GM12878 (cell line): ENCODE measurements at regions not wholly inside any gene's neighbourhood (a gene's known extent, or its start where the extent isn't known, plus 50 kb on each side); places are given as distances from the start of the nearest gene placed in this dataset.

Source experiments
- ATAC-seq: fragments of 200-7000 bp; cut with Tn5 transposase; 3 replicates; pipeline ENCODE4 v1.9.1; 2020; ENCODE audit warnings: mild to moderate bottlenecking, moderate library complexity
- BruUV-seq: library from RNA; stranded (reverse); fragments of 400-500 nt; replicated peaks from 2 replicates; lab custom pipeline; 2021; lab: Mats Ljungman, UMichigan
- CTCF ChIA-PET: fragments of 300-600 bp; sonication (Branson Sonifier 250); formaldehyde crosslinking; extraction: SDS; loops from one replicate; lab custom pipeline; 2021; ENCODE audit warnings: inconsistent platforms; lab: Yijun Ruan, JAX
- POLR2A ChIA-PET: fragments of 350-600 bp; formaldehyde crosslinking; extraction: SDS; loops from one replicate; lab custom pipeline; 2021; ENCODE audit warnings: inconsistent platforms; lab: Charles Lee
- RAD21 ChIA-PET: fragments of 300-600 bp; sonication (Branson Sonifier 250); formaldehyde crosslinking; loops from one replicate; lab custom pipeline; 2023; ENCODE audit warnings: antibody characterized with exemption; ENCODE audit not compliant: unreplicated experiment; lab: Charles Lee
- SMC1A ChIA-PET: fragments of 300-600 bp; sonication (Branson Sonifier 250); formaldehyde crosslinking; loops from one replicate; lab custom pipeline; 2023; ENCODE audit not compliant: unreplicated experiment, uncharacterized antibody; lab: Charles Lee
- DNase-seq: peaks from one replicate; pipeline ENCODE4 v3.0.0-alpha.2; 2011; ENCODE audit warnings: low read depth, low spot score
- FAIRE-seq: peaks from 3 replicates; lab custom pipeline; 2011; peaks lifted over from hg19 to GRCh38; lab: Jason Lieb, UNC
- H2AFZ ChIP-seq: 2 replicates; pipeline ENCODE4 v1.6.0; 2011; ENCODE audit warnings: low read depth, low read length, control low read depth; ENCODE audit not compliant: control insufficient read depth
- H3K27ac ChIP-seq: 2 replicates; pipeline ENCODE4 v1.5.1; 2011; ENCODE audit warnings: control low read depth; ENCODE audit not compliant: control insufficient read depth, insufficient read depth
- H3K27me3 ChIP-seq, 2 experiments: replicated peaks in 1 of 2; 2 replicates each; pipeline versions ENCODE4 v1.6.0 to v1.6.1; 2011; ENCODE audit warnings: low read length in 1 of 2; ENCODE audit not compliant: control insufficient read depth in 2 of 2, insufficient read depth in 2 of 2
- H3K36me3 ChIP-seq, 2 experiments: 2 replicates each; pipeline ENCODE4 v1.5.1; 2011; ENCODE audit warnings: low read length in 1 of 2; ENCODE audit not compliant: control insufficient read depth in 2 of 2, insufficient read depth in 2 of 2
- H3K4me1 ChIP-seq: 2 replicates; pipeline ENCODE4 v1.6.1; 2011; ENCODE audit warnings: mild to moderate bottlenecking, low read length, moderate library complexity, mixed read lengths; ENCODE audit not compliant: control insufficient read depth, insufficient read depth
- H3K4me2 ChIP-seq: 2 replicates; pipeline ENCODE4 v1.6.0; 2011; ENCODE audit warnings: control low read depth; ENCODE audit not compliant: control insufficient read depth, insufficient read depth
- H3K4me3 ChIP-seq: fragments of 200-600 bp; sonication (generic); 2 replicates; pipeline ENCODE4 v1.5.1; 2016
- H3K79me2 ChIP-seq: 2 replicates; pipeline ENCODE4 v1.6.0; 2011; ENCODE audit warnings: low read length; ENCODE audit not compliant: control insufficient read depth, insufficient read depth
- H3K9ac ChIP-seq: 2 replicates; pipeline ENCODE4 v1.8.0; 2011; ENCODE audit warnings: low read length, control low read depth, mixed read lengths; ENCODE audit not compliant: control insufficient read depth, insufficient read depth
- H3K9me3 ChIP-seq: replicated peaks from 3 replicates; pipeline ENCODE4 v1.5.1; 2011; ENCODE audit warnings: mild to moderate bottlenecking, low read length; ENCODE audit not compliant: control insufficient read depth, insufficient read depth
- H4K20me1 ChIP-seq: 2 replicates; pipeline ENCODE4 v1.6.0; 2011; ENCODE audit not compliant: control insufficient read depth, insufficient read depth
- BMI1 ChIP-seq: fragments of 450-650 bp; IDR thresholded peaks from 2 replicates; pipeline ENCODE4 v1.6.1; 2016; ENCODE audit warnings: mild to moderate bottlenecking, moderate library complexity, borderline replicate concordance
- CBX3 ChIP-seq: fragments of 200-600 bp; sonication (generic); IDR thresholded peaks from 2 replicates; pipeline ENCODE4 v1.6.1; 2016; ENCODE audit warnings: low read depth, borderline replicate concordance
- FOS ChIP-seq: IDR thresholded peaks from 3 replicates; pipeline ENCODE4 v1.6.1; 2011; ENCODE audit warnings: borderline replicate concordance; ENCODE audit not compliant: insufficient read length; ENCODE audit errors: extremely low read depth
- FOXK2 ChIP-seq: fragments of 450-650 bp; IDR thresholded peaks from 2 replicates; pipeline ENCODE4 v1.6.1; 2017; ENCODE audit warnings: mild to moderate bottlenecking, moderate library complexity
- GABPA ChIP-seq: IDR thresholded peaks from 2 replicates; pipeline ENCODE4 v1.6.1; 2014; ENCODE audit warnings: antibody characterized with exemption, low read depth, mild to moderate bottlenecking, inconsistent platforms
- HDGF ChIP-seq: fragments of 450-650 bp; IDR thresholded peaks from 2 replicates; pipeline ENCODE4 v1.6.1; 2016; ENCODE audit warnings: antibody characterized with exemption
- IRF4 ChIP-seq: IDR thresholded peaks from 2 replicates; pipeline ENCODE4 v1.6.1; 2011; ENCODE audit warnings: low read depth, low read length
- KDM1A ChIP-seq: fragments of 200-600 bp; sonication (generic); IDR thresholded peaks from 2 replicates; pipeline ENCODE4 v1.6.1; 2016; ENCODE audit warnings: borderline replicate concordance
- NFIC ChIP-seq: IDR thresholded peaks from 2 replicates; pipeline ENCODE4 v1.6.1; 2012; ENCODE audit warnings: low read depth, mild to moderate bottlenecking, inconsistent platforms, low read length, moderate library complexity
- RUNX3 ChIP-seq: IDR thresholded peaks from 2 replicates; pipeline ENCODE4 v1.6.1; 2012; ENCODE audit warnings: low read length, inconsistent platforms
- TAF1 ChIP-seq: IDR thresholded peaks from 2 replicates; pipeline ENCODE4 v1.6.1; 2011; ENCODE audit warnings: mild to moderate bottlenecking, low read depth, low read length, borderline replicate concordance
- ZNF207 ChIP-seq: fragments of 450-650 bp; IDR thresholded peaks from 2 replicates; pipeline ENCODE4 v1.6.1; 2014; ENCODE audit warnings: antibody characterized with exemption, mild to moderate bottlenecking, borderline replicate concordance
- ZNF217 ChIP-seq: fragments of 450-650 bp; IDR thresholded peaks from 2 replicates; pipeline ENCODE4 v1.6.1; 2017; ENCODE audit warnings: antibody characterized with exemption, mild to moderate bottlenecking
- WGBS: methylation state at CpG from one replicate; pipeline ENCODE4 v1.1.6; 2016; ENCODE audit warnings: low lambda C conversion rate; ENCODE audit not compliant: insufficient replicate concordance, insufficient coverage; ENCODE audit errors: missing lambda C conversion rate; 5-methylcytosine and 5-hydroxymethylcytosine counted together
- in situ Hi-C: fragments of 300-500 bp; cut with MboI; formaldehyde crosslinking; loops from 9 replicates; pipeline ENCODE4 v1.14.3; 2018; ENCODE audit warnings: mixed read lengths
- intact Hi-C: fragments of 100-400 bp; cut with micrococcal nuclease; formaldehyde crosslinking; loops from one replicate; pipeline ENCODE4 v1.14.2; 2022; ENCODE audit not compliant: unreplicated experiment
- TF ChIP-seq, protein P1 (sequence below): fragments of 450-650 bp; IDR thresholded peaks from 2 replicates; pipeline ENCODE4 v1.6.1; 2017; ENCODE audit warnings: mild to moderate bottlenecking, moderate library complexity

DNA sequence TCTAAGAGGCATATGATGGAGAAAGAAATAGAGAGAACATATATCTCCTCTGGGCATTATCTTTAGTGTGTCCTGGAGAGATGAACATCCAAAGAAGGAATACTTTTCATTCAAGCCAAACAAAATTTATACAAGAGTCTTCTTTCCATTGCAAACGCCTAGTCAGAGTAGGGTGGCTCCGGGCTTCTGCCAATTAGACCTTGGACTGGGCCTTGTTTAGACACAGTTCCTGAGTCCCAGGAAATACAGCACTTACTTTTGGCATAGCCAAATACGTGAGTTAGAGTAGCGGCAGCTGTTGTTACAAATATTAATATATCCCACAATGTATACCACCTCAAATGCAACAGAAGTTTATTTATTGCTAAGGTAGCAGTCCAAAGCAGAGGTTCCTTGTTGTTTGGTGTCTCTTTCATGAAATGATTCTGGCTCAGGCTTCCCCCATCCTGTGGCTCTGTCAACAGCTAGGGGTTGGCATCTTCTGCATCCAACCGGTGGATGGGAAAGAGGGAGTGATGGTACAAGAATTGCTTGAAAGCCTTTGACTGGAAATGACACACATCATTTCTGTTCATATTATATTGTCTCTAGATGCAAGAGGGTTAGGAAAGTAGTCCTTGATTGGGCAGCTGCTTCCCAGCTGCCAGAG, 148.0 kb upstream of the SPACA1 start:
- no peak for DNase-seq
- in situ Hi-C loops, result no loop called here
- H3K27ac ChIP-seq, result no peak overlapping the region
- H2AFZ ChIP-seq, result no peak overlapping the region
- ChIA-PET RAD21 (no interaction called here), POLR2A (interaction anchor here (1.4 kb wide), 1 partner anchor 50 kb away, joined by 3 read pairs; no protein-coding TSS in a partner anchor), CTCF (no interaction called here), SMC1A (interaction anchor here (1.2 kb wide), 1 partner anchor 27 kb away, joined by 3 read pairs; no protein-coding TSS in a partner anchor)
- H3K4me1 ChIP-seq, result peaks cover 18% of the 10 kb centered on the region
- 92% methylated on average over 5 of the region's 5 CpGs for WGBS
- H3K36me3 ChIP-seq, result no peaks in the 10 kb centered on the region
- intact Hi-C loops, result no loop called here
- H3K9me3 ChIP-seq, result no peaks in the 10 kb centered on the region
- no peaks in the 10 kb centered on the region for H3K79me2 ChIP-seq
- H3K9ac ChIP-seq, result no peak overlapping the region
- no TSS peak for BruUV-seq
- no peak for FAIRE-seq
- no peaks in the 10 kb centered on the region for H3K27me3 ChIP-seq
- H3K4me3 ChIP-seq, result no peak overlapping the region
- no peak for ATAC-seq
- H4K20me1 ChIP-seq, result no peaks in the 10 kb centered on the region
- no peak for TF ChIP-seq FOS
- TF ChIP-seq HDGF, result no peak
- no peak for TF ChIP-seq NFIC
- TF ChIP-seq IRF4, result no peak
- TF ChIP-seq TAF1, result no peak
- no peak for TF ChIP-seq BMI1
- no peak for TF ChIP-seq KDM1A
- TF ChIP-seq RUNX3, result no peak
- no peak for TF ChIP-seq GABPA
- no peak for TF ChIP-seq ZNF217
- TF ChIP-seq CBX3, result no peak
- no peak for TF ChIP-seq ZNF207
- TF ChIP-seq, protein P1, sequence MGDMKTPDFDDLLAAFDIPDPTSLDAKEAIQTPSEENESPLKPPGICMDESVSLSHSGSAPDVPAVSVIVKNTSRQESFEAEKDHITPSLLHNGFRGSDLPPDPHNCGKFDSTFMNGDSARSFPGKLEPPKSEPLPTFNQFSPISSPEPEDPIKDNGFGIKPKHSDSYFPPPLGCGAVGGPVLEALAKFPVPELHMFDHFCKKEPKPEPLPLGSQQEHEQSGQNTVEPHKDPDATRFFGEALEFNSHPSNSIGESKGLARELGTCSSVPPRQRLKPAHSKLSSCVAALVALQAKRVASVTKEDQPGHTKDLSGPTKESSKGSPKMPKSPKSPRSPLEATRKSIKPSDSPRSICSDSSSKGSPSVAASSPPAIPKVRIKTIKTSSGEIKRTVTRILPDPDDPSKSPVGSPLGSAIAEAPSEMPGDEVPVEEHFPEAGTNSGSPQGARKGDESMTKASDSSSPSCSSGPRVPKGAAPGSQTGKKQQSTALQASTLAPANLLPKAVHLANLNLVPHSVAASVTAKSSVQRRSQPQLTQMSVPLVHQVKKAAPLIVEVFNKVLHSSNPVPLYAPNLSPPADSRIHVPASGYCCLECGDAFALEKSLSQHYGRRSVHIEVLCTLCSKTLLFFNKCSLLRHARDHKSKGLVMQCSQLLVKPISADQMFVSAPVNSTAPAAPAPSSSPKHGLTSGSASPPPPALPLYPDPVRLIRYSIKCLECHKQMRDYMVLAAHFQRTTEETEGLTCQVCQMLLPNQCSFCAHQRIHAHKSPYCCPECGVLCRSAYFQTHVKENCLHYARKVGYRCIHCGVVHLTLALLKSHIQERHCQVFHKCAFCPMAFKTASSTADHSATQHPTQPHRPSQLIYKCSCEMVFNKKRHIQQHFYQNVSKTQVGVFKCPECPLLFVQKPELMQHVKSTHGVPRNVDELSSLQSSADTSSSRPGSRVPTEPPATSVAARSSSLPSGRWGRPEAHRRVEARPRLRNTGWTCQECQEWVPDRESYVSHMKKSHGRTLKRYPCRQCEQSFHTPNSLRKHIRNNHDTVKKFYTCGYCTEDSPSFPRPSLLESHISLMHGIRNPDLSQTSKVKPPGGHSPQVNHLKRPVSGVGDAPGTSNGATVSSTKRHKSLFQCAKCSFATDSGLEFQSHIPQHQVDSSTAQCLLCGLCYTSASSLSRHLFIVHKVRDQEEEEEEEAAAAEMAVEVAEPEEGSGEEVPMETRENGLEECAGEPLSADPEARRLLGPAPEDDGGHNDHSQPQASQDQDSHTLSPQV, result no peak
- TF ChIP-seq FOXK2, result no peak
- no peak overlapping the region for H3K4me2 ChIP-seq
